C4-2B (cell line): ENCODE measurements at regions not wholly inside any gene's neighbourhood (a gene's known extent, or its start where the extent isn't known, plus 50 kb on each side); places are given as distances from the start of the nearest gene placed in this dataset.

ENCODE experiments used
- H3K27ac ChIP-seq: fragments of 450-650 bp; 2 replicates; pipeline ENCODE4 v1.5.1; 2017
- CTCF ChIP-seq: fragments of 450-650 bp; conservative IDR thresholded peaks from 2 replicates; pipeline ENCODE4 v1.5.1; 2017; ENCODE audit warnings: mild to moderate bottlenecking
- ZFX ChIP-seq: fragments of 450-650 bp; IDR thresholded peaks from 2 replicates; pipeline ENCODE4 v1.6.1; 2017

- H3K27ac ChIP-seq = no peak overlapping the region
- TF ChIP-seq ZFX (no peak), CTCF (no peak)
Measured at GRCh38 chr11:91188484-91188883, 965.6 kb upstream of the CHORDC1 start.

- no peak overlapping the region for H3K27ac ChIP-seq
- TF ChIP-seq ZFX (no peak), CTCF (no peak)
Measured at GRCh38 chr11:91187314-91187713, 964.5 kb upstream of the CHORDC1 start.

- no peak for TF ChIP-seq ZFX
- TF ChIP-seq CTCF = no peak
Measured at GRCh38 chr11:91178366-91178765, 955.5 kb upstream of the CHORDC1 start.

GRCh38 chr11:91174734-91175133 is 951.9 kb upstream of the CHORDC1 start:
- H3K27ac ChIP-seq = no peak overlapping the region
- TF ChIP-seq ZFX = no peak
- no peak for TF ChIP-seq CTCF

More at GRCh38 chr11:91178366-91178765, 955.5 kb upstream of the CHORDC1 start:
- H3K27ac ChIP-seq = no peak overlapping the region

- H3K27ac ChIP-seq = no peak overlapping the region
- no peak for TF ChIP-seq ZFX
- no peak for TF ChIP-seq CTCF
Measured at GRCh38 chr11:91174193-91174592, 951.3 kb upstream of the CHORDC1 start.

- no peak overlapping the region for H3K27ac ChIP-seq
- TF ChIP-seq ZFX (no peak), CTCF (no peak)
Measured at GRCh38 chr11:91173701-91174100, 950.9 kb upstream of the CHORDC1 start.

- no peak for TF ChIP-seq ZFX
- no peak for TF ChIP-seq CTCF
- H3K27ac ChIP-seq = no peak overlapping the region
Measured at GRCh38 chr11:91170711-91171110, 947.9 kb upstream of the CHORDC1 start.
